Mesendoderm (in vitro differentiated cells): ENCODE measurements at regions not wholly inside any gene's neighbourhood (a gene's known extent, or its start where the extent isn't known, plus 50 kb on each side); places are given as distances from the start of the nearest gene placed in this dataset.

Experiments
- DNase-seq: peaks from one replicate; pipeline ENCODE4 v3.0.0; 2013
- H2AK5ac ChIP-seq: 2 replicates; pipeline ENCODE4 v1.6.1; 2013; ENCODE audit warnings: low read length, inconsistent platforms
- H2BK120ac ChIP-seq: 2 replicates; pipeline ENCODE4 v1.6.1; 2013; ENCODE audit warnings: low read depth, mild to moderate bottlenecking, low read length, moderate library complexity, mixed read lengths
- H2BK15ac ChIP-seq: replicated peaks from 2 replicates; pipeline ENCODE4 v1.6.1; 2013; ENCODE audit warnings: low read depth, mild to moderate bottlenecking, moderate library complexity
- H2BK5ac ChIP-seq: 2 replicates; pipeline ENCODE4 v1.6.1; 2013; ENCODE audit warnings: low read length, inconsistent platforms
- H3K18ac ChIP-seq: 2 replicates; pipeline ENCODE4 v1.6.1; 2013; ENCODE audit warnings: mild to moderate bottlenecking, low read length, mixed read lengths
- H3K23ac ChIP-seq: one replicate; pipeline ENCODE4 v1.6.1; 2013; ENCODE audit warnings: low read length
- H3K27ac ChIP-seq: 2 replicates; pipeline ENCODE4 v1.5.1; 2013; ENCODE audit warnings: low read depth, mild to moderate bottlenecking, inconsistent platforms, low read length, moderate library complexity
- H3K27me3 ChIP-seq: 2 replicates; pipeline ENCODE4 v1.6.1; 2013; ENCODE audit warnings: low read length, control low read depth, mild to moderate bottlenecking, inconsistent platforms; ENCODE audit not compliant: insufficient read depth, poor library complexity
- H3K36me3 ChIP-seq: 2 replicates; pipeline ENCODE4 v1.6.1; 2013; ENCODE audit warnings: low read length, inconsistent platforms; ENCODE audit not compliant: control insufficient read depth, insufficient read depth
- H3K4ac ChIP-seq: one replicate; pipeline ENCODE4 v1.6.1; 2013; ENCODE audit warnings: low read depth, mild to moderate bottlenecking, low read length, moderate library complexity
- H3K4me1 ChIP-seq: 2 replicates; pipeline ENCODE4 v1.6.1; 2013; ENCODE audit warnings: low read depth, low read length, inconsistent platforms; ENCODE audit not compliant: control insufficient read depth
- H3K4me2 ChIP-seq: 2 replicates; pipeline ENCODE4 v1.6.1; 2013; ENCODE audit warnings: low read length
- H3K4me3 ChIP-seq: 2 replicates; pipeline ENCODE4 v1.5.1; 2013; ENCODE audit warnings: mild to moderate bottlenecking, low read length
- H3K56ac ChIP-seq: one replicate; pipeline ENCODE4 v1.6.1; 2013; ENCODE audit warnings: low read length
- H3K79me1 ChIP-seq: 2 replicates; pipeline ENCODE4 v1.6.1; 2013; ENCODE audit warnings: low read length, inconsistent platforms
- H3K79me2 ChIP-seq: 2 replicates; pipeline ENCODE4 v1.6.1; 2013; ENCODE audit warnings: mild to moderate bottlenecking, low read length; ENCODE audit not compliant: control insufficient read depth, insufficient read depth
- H3K9ac ChIP-seq: 2 replicates; pipeline ENCODE4 v1.6.1; 2013; ENCODE audit warnings: low read length, inconsistent platforms
- H4K5ac ChIP-seq: one replicate; pipeline ENCODE4 v1.6.1; 2013; ENCODE audit warnings: low read length
- H4K8ac ChIP-seq: one replicate; pipeline ENCODE4 v1.6.1; 2013; ENCODE audit warnings: low read depth, mild to moderate bottlenecking, control low read depth, low read length, moderate library complexity
- WGBS: extraction: QIAGEN DNeasy Blood & Tissue Kit; methylation state at CpG from one replicate; pipeline ENCODE4 v1.1.7; 2013; ENCODE audit warnings: low lambda C conversion rate, missing lambda C conversion rate; ENCODE audit not compliant: insufficient coverage; ENCODE audit errors: extremely low coverage; 5-methylcytosine and 5-hydroxymethylcytosine counted together

DNA sequence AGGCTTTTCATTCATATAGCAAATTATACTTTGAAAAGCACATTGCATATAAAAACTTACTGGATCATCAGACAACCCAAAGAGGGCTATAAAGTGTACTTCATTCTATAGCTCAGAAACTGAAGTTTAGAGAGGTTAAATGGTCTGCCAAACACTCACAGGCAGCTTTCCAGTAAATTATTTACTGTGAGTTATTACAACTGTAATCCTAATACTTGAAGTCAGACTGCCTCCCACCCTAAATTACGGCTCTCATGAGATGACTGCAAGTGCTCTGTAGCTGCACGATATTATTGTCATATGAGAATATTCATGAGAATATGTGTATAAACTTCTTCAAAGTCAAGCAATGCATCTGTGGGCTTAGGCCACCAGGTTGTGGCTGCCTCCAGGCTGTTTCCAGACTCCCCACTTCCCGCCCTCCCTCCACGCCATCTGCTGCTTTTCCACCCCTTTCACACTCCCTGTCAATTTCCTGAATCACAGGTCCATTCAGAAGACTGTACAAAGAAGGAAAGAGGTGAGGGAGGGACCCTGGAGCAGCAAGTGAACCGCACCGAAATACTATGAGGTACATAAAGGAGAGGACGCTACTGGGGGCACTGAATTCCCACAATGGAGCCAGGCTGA is 111.1 kb upstream of the SPOPL start:
- no peak overlapping the region for H4K8ac ChIP-seq
- no peak overlapping the region for H3K4ac ChIP-seq
- no peak overlapping the region for H4K5ac ChIP-seq
- no peak for DNase-seq
- H3K36me3 ChIP-seq: no peaks in the 10 kb centered on the region
- no peaks in the 10 kb centered on the region for H3K27me3 ChIP-seq
- no peak overlapping the region for H2BK5ac ChIP-seq
- H3K79me2 ChIP-seq: no peaks in the 10 kb centered on the region
- no CpG with 5 or more reads among the region's 7 CpGs for WGBS
- no peak overlapping the region for H3K18ac ChIP-seq
- no peak overlapping the region for H3K4me2 ChIP-seq
- H3K9ac ChIP-seq: no peak overlapping the region
- no peak overlapping the region for H3K56ac ChIP-seq
- H3K79me1 ChIP-seq: no peaks in the 10 kb centered on the region
- no peak overlapping the region for H2BK15ac ChIP-seq
- no peak overlapping the region for H2BK120ac ChIP-seq
- no peaks in the 10 kb centered on the region for H3K4me1 ChIP-seq
- no peak overlapping the region for H3K27ac ChIP-seq
- H3K4me3 ChIP-seq: no peak overlapping the region
- H2AK5ac ChIP-seq: no peak overlapping the region
- H3K23ac ChIP-seq: no peak overlapping the region

DNA sequence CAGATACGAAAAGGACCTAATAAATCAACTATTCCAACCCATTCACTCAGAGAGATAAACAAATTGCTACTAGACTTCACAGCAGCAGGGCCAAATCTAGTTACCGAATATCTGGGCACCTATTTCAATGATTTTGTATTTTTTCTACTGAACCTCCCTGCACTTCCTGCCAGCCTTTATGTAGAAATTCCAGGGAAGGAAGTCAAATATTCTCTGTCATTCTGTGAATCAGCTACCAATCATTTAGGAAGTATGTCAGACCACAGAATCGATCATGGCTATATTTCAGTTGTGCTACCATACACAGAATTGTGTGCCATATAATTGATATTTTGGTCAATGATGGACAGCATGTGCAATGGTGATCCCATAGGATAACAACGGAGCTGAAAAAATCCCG is 109.6 kb upstream of the SPOPL start:
- Histone ChIP-seq H3K4me2 (no peak overlapping the region), H3K23ac (no peak overlapping the region), H2BK5ac (no peak overlapping the region), H2BK15ac (no peak overlapping the region), H3K18ac (no peak overlapping the region), H2BK120ac (no peak overlapping the region), H3K27ac (no peak overlapping the region), H3K4me1 (no peaks in the 10 kb centered on the region), H4K8ac (no peak overlapping the region), H3K4me3 (no peak overlapping the region), H2AK5ac (no peak overlapping the region), H3K4ac (no peak overlapping the region), H3K36me3 (no peaks in the 10 kb centered on the region), H3K27me3 (no peaks in the 10 kb centered on the region), H3K79me1 (no peaks in the 10 kb centered on the region), H4K5ac (no peak overlapping the region), H3K9ac (no peak overlapping the region), H3K56ac (no peak overlapping the region), H3K79me2 (no peaks in the 10 kb centered on the region)
- DNase-seq: no peak
- WGBS: no CpG with 5 or more reads among the region's 5 CpGs

DNA sequence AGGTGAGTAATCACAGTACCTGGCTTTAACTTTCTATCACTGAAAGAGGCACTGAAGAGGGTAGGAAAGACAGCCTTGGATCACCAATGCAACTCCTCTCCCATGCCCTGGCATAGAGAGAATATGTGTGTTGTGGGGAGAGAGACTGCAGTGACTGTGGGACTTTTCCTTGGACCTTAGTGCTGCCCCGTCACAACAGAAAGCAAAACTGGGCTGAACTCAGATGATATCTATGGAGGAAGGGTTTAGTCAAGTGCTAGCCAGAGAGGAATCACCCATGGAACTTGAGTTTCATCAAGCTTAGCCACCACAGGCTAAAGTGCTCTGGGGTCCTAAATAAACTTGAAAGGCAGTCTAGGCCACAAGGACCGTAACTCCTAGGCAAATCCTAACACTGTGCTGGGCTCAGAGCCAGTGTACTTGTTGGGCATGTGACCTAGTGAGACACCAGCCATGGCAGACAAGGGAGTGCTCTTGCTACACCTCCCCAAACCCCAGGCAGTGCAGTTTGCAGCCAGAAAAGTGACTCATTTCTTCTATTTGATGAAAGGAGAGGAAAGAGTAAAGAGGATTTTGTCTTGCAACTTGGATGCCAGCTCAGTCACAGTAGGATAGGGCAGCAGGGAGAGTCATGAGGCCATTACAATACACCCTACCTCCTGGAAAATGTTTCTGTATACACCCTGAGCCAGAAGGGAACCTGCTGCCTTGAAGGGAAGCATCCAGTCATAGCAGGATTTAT is 105.8 kb upstream of the SPOPL start:
- no peak overlapping the region for H3K4me3 ChIP-seq
- H3K27me3 ChIP-seq: no peaks in the 10 kb centered on the region
- H4K5ac ChIP-seq: no peak overlapping the region
- H3K56ac ChIP-seq: no peak overlapping the region
- no peak overlapping the region for H3K4ac ChIP-seq
- H2BK5ac ChIP-seq: no peak overlapping the region
- no peak for DNase-seq
- H3K9ac ChIP-seq: no peak overlapping the region
- H3K23ac ChIP-seq: no peak overlapping the region
- H2BK120ac ChIP-seq: no peak overlapping the region
- H3K4me2 ChIP-seq: no peak overlapping the region
- no peak overlapping the region for H3K27ac ChIP-seq
- H3K79me1 ChIP-seq: no peaks in the 10 kb centered on the region
- no peak overlapping the region for H4K8ac ChIP-seq
- H3K4me1 ChIP-seq: no peaks in the 10 kb centered on the region
- no peak overlapping the region for H3K18ac ChIP-seq
- H3K36me3 ChIP-seq: no peaks in the 10 kb centered on the region
- H3K79me2 ChIP-seq: no peaks in the 10 kb centered on the region
- no peak overlapping the region for H2BK15ac ChIP-seq
- WGBS: no CpG with 5 or more reads among the region's 2 CpGs
- no peak overlapping the region for H2AK5ac ChIP-seq

DNA sequence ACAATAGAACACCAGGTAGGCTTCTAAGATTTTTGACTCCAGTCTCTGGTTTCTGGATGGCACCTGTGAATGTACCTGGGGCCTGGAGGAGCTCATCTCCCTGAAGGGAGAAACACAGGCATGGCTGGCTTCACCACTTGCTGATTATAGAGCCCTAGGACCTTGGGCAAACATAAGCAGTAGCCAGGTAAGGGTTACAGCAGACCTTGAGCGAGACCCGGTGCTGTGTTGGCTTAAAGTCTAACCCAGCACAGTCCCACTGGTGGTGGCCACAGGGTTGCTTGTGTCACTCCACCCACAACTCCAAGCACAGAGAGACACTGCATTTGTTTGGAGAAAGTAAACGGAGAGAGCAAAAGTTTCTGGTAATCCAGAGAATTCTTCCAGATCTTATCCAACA is 104.7 kb upstream of the SPOPL start:
- H2BK5ac ChIP-seq: no peak overlapping the region
- no peak overlapping the region for H4K8ac ChIP-seq
- H2BK15ac ChIP-seq: no peak overlapping the region
- H3K4me1 ChIP-seq: no peaks in the 10 kb centered on the region
- H3K4ac ChIP-seq: no peak overlapping the region
- H3K56ac ChIP-seq: no peak overlapping the region
- no peaks in the 10 kb centered on the region for H3K27me3 ChIP-seq
- H2BK120ac ChIP-seq: no peak overlapping the region
- H3K18ac ChIP-seq: no peak overlapping the region
- no peak overlapping the region for H3K9ac ChIP-seq
- no peak overlapping the region for H3K4me2 ChIP-seq
- WGBS: no CpG with 5 or more reads among the region's 3 CpGs
- H2AK5ac ChIP-seq: no peak overlapping the region
- no peaks in the 10 kb centered on the region for H3K79me2 ChIP-seq
- H3K27ac ChIP-seq: no peak overlapping the region
- no peak overlapping the region for H3K23ac ChIP-seq
- no peaks in the 10 kb centered on the region for H3K79me1 ChIP-seq
- H3K36me3 ChIP-seq: no peaks in the 10 kb centered on the region
- no peak overlapping the region for H3K4me3 ChIP-seq
- no peak for DNase-seq
- H4K5ac ChIP-seq: no peak overlapping the region

DNA sequence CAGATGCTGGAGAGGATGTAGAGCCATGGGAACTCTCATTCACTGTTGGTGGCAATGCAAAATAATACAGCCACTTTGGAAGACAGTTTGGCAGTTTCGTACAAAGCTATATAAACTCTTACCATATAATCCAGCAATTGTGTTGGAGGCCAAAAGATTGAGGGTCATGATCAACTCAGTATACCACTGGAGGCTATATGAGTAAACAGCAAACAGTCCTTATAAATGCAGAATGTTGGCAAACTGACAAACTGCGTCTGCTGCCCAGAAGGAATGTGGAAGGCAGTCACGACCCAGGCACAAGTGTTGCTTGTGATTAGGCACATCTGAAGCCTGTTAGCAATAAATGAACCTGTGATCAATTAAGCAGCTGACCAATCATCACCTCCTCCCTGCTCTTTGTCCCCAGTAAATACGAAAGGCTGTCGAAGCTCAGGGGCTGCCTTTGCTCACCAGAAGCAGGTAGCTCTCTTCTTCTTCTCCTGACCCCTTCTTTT is 98.1 kb upstream of the SPOPL start:
- Histone ChIP-seq H3K79me1 (no peaks in the 10 kb centered on the region), H2BK15ac (no peak overlapping the region), H3K4me2 (no peak overlapping the region), H2BK120ac (no peak overlapping the region), H3K36me3 (no peaks in the 10 kb centered on the region), H3K23ac (no peak overlapping the region), H2AK5ac (no peak overlapping the region), H2BK5ac (no peak overlapping the region), H3K4me1 (no peaks in the 10 kb centered on the region), H3K4me3 (no peak overlapping the region), H3K27me3 (no peaks in the 10 kb centered on the region), H3K79me2 (no peaks in the 10 kb centered on the region), H3K4ac (no peak overlapping the region), H3K9ac (no peak overlapping the region), H4K8ac (no peak overlapping the region), H3K18ac (no peak overlapping the region), H4K5ac (no peak overlapping the region), H3K27ac (no peak overlapping the region), H3K56ac (no peak overlapping the region)
- no CpG with 5 or more reads among the region's 5 CpGs for WGBS
- no peak for DNase-seq
